RWPE2 (cell line): ENCODE measurements at regions not wholly inside any gene's neighbourhood (a gene's known extent, or its start where the extent isn't known, plus 50 kb on each side); places are given as distances from the start of the nearest gene placed in this dataset.

Experiments
- ATAC-seq: fragments of 200-7000 bp; cut with Tn5 transposase; 3 replicates; pipeline ENCODE4 v1.9.1; 2021; ENCODE audit warnings: low read depth
- DNase-seq: peaks from one replicate; pipeline ENCODE4 v3.0.0-alpha.2; 2020; ENCODE audit warnings: low spot score
- H3K27ac ChIP-seq: fragments of 450-650 bp; 2 replicates; pipeline ENCODE4 v1.5.1; 2017; ENCODE audit warnings: mild to moderate bottlenecking; ENCODE audit not compliant: poor library complexity, severe bottlenecking
- H3K27me3 ChIP-seq: fragments of 250-450 bp; sonication (Bioruptor Pico); 2 replicates; pipeline ENCODE4 v1.5.1; 2021; ENCODE audit warnings: mild to moderate bottlenecking, moderate library complexity; ENCODE audit not compliant: insufficient read depth, poor library complexity, severe bottlenecking
- H3K36me3 ChIP-seq: fragments of 250-450 bp; sonication (Bioruptor Pico); 2 replicates; pipeline ENCODE4 v1.5.1; 2020; ENCODE audit warnings: low read depth, mild to moderate bottlenecking, moderate library complexity
- H3K4me1 ChIP-seq: fragments of 250-450 bp; sonication (Bioruptor Pico); 2 replicates; pipeline ENCODE4 v1.5.1; 2021; ENCODE audit warnings: mild to moderate bottlenecking, moderate library complexity; ENCODE audit not compliant: insufficient read depth, poor library complexity, severe bottlenecking
- H3K4me3 ChIP-seq: fragments of 250-450 bp; sonication (Bioruptor Pico); 2 replicates; pipeline ENCODE4 v1.5.1; 2021; ENCODE audit warnings: mild to moderate bottlenecking, moderate library complexity; ENCODE audit not compliant: severe bottlenecking
- H3K9me3 ChIP-seq: fragments of 250-450 bp; sonication (Bioruptor Pico); 2 replicates; pipeline ENCODE4 v1.5.1; 2021; ENCODE audit warnings: mild to moderate bottlenecking, moderate library complexity; ENCODE audit not compliant: severe bottlenecking
- CTCF ChIP-seq: fragments of 450-650 bp; IDR thresholded peaks from one replicate; pipeline ENCODE4 v1.5.1; 2017; ENCODE audit warnings: mild to moderate bottlenecking, moderate library complexity; ENCODE audit not compliant: poor library complexity, severe bottlenecking

- Histone ChIP-seq H3K9me3 (no peaks in the 10 kb centered on the region), H3K4me1 (no peaks in the 10 kb centered on the region), H3K27me3 (no peaks in the 10 kb centered on the region), H3K4me3 (no peak overlapping the region), H3K36me3 (no peaks in the 10 kb centered on the region), H3K27ac (no peak overlapping the region)
- DNase-seq, result no peak
- TF ChIP-seq CTCF, result no peak
- no peak for ATAC-seq
Measured at GRCh38 chr16:54434859-54435258, 148.3 kb upstream of the IRX3 start.

GRCh38 chr16:54432897-54433229 is 146.3 kb upstream of the IRX3 start:
- no peak for TF ChIP-seq CTCF
- H3K27me3 ChIP-seq, result no peaks in the 10 kb centered on the region
- H3K4me1 ChIP-seq, result no peaks in the 10 kb centered on the region
- no peak overlapping the region for H3K27ac ChIP-seq
- no peaks in the 10 kb centered on the region for H3K9me3 ChIP-seq
- ATAC-seq, result no peak
- no peak for DNase-seq
- no peaks in the 10 kb centered on the region for H3K36me3 ChIP-seq
- no peak overlapping the region for H3K4me3 ChIP-seq

- no peak for TF ChIP-seq CTCF
- ATAC-seq (no peak), DNase-seq (no peak)
- Histone ChIP-seq H3K27ac (no peak overlapping the region), H3K36me3 (no peaks in the 10 kb centered on the region), H3K27me3 (no peaks in the 10 kb centered on the region), H3K4me1 (no peaks in the 10 kb centered on the region), H3K4me3 (no peak overlapping the region), H3K9me3 (no peaks in the 10 kb centered on the region)
Measured at GRCh38 chr16:54431997-54432896, 145.7 kb upstream of the IRX3 start.

- H3K4me3 ChIP-seq, result no peak overlapping the region
- no peaks in the 10 kb centered on the region for H3K36me3 ChIP-seq
- no peaks in the 10 kb centered on the region for H3K9me3 ChIP-seq
- H3K4me1 ChIP-seq, result no peaks in the 10 kb centered on the region
- no peak overlapping the region for H3K27ac ChIP-seq
- no peaks in the 10 kb centered on the region for H3K27me3 ChIP-seq
- DNase-seq (no peak), ATAC-seq (no peak)
- no peak for TF ChIP-seq CTCF
Measured at GRCh38 chr16:54431041-54431996, 144.7 kb upstream of the IRX3 start.
